ENCODE measurements at regions not wholly inside any gene's neighbourhood (a gene's known extent, or its start where the extent isn't known, plus 50 kb on each side); places are given as distances from the start of the nearest gene placed in this dataset.

GRCh38 chr10:2933071-2933470, 134.3 kb upstream of the PFKP start:
- TF ChIP-seq CTCF (IDR thresholded peaks at IDR 0.05) (no peak), POLR2A (IDR thresholded peaks at IDR 0.05) (no peak), POLR2AphosphoS5 (IDR thresholded peaks at IDR 0.05) (no peak), EP300 (IDR thresholded peaks at IDR 0.05) (no peak)
